ENCODE measurements at regions not wholly inside any gene's neighbourhood (a gene's known extent, or its start where the extent isn't known, plus 50 kb on each side); places are given as distances from the start of the nearest gene placed in this dataset.

- H3K4me3 ChIP-seq (ENCODE audit: low read depth, low read length), result no peak overlapping the region
- peak; percentile 89 for DNase-seq (ENCODE audit: low read depth)
- TF ChIP-seq CTCF (conservative IDR thresholded peaks at IDR 0.05; ENCODE audit: low read depth, low read length), result no peak
These were observed 71.9 kb upstream of the RANBP3L start for GRCh38 chr5:36373527-36374086.

- H3K4me3 ChIP-seq (ENCODE audit: low read depth, low read length), result no peak overlapping the region
- TF ChIP-seq CTCF (conservative IDR thresholded peaks at IDR 0.05; ENCODE audit: low read depth, low read length), result no peak
- DNase-seq (ENCODE audit: low read depth), result peak; percentile 86
These were observed 72.7 kb upstream of the RANBP3L start for GRCh38 chr5:36374266-36374862.

- H3K4me3 ChIP-seq (ENCODE audit: low read depth, low read length), result no peak overlapping the region
- no peak for DNase-seq (ENCODE audit: low read depth)
- TF ChIP-seq CTCF (conservative IDR thresholded peaks at IDR 0.05; ENCODE audit: low read depth, low read length), result no peak
These were observed 75.5 kb upstream of the RANBP3L start for GRCh38 chr5:36377192-36377591.

GRCh38 chr5:36378551-36378950 is 76.8 kb upstream of the RANBP3L start:
- DNase-seq (ENCODE audit: low read depth), result peak; percentile 27
- TF ChIP-seq CTCF (conservative IDR thresholded peaks at IDR 0.05; ENCODE audit: low read depth, low read length), result no peak

GRCh38 chr5:36382890-36383289 is 81.2 kb upstream of the RANBP3L start:
- no peak for DNase-seq (ENCODE audit: low read depth)
- no peak for TF ChIP-seq CTCF (conservative IDR thresholded peaks at IDR 0.05; ENCODE audit: low read depth, low read length)
- no peak overlapping the region for H3K4me3 ChIP-seq (ENCODE audit: low read depth, low read length)

More at GRCh38 chr5:36378551-36378950, 76.8 kb upstream of the RANBP3L start:
- H3K4me3 ChIP-seq (ENCODE audit: low read depth, low read length), result no peak overlapping the region

GRCh38 chr5:36383942-36384341 is 82.2 kb upstream of the RANBP3L start:
- no peak for TF ChIP-seq CTCF (conservative IDR thresholded peaks at IDR 0.05; ENCODE audit: low read depth, low read length)
- no peak overlapping the region for H3K4me3 ChIP-seq (ENCODE audit: low read depth, low read length)
- DNase-seq (ENCODE audit: low read depth), result no peak

GRCh38 chr5:36384845-36385244 is 83.1 kb upstream of the RANBP3L start:
- no peak for DNase-seq (ENCODE audit: low read depth)
- H3K4me3 ChIP-seq (ENCODE audit: low read depth, low read length), result no peak overlapping the region

More at GRCh38 chr5:36384845-36385244, 83.1 kb upstream of the RANBP3L start:
- TF ChIP-seq CTCF (conservative IDR thresholded peaks at IDR 0.05; ENCODE audit: low read depth, low read length), result no peak
